ENCODE measurements at regions not wholly inside any gene's neighbourhood (a gene's known extent, or its start where the extent isn't known, plus 50 kb on each side); places are given as distances from the start of the nearest gene placed in this dataset.
"Not testable (repeated sequence)": the region's sequence is repeated elsewhere in the genome, so short reads cannot be mapped to it uniquely, and the experiment has no call there.

- no peak for DNase-seq
Measured at GRCh38 chr18:24561369-24561965, 101.0 kb downstream of the HRH4 start.

GRCh38 chr18:24567199-24567598 is 106.8 kb downstream of the HRH4 start:
- DNase-seq, result no peak

- no peak for DNase-seq
Measured at GRCh38 chr18:24570716-24571115, 110.3 kb downstream of the HRH4 start.

GRCh38 chr18:24582771-24583170 is 122.3 kb downstream of the HRH4 start:
- no peak for DNase-seq

GRCh38 chr18:24584205-24584604 is 123.8 kb downstream of the HRH4 start:
- DNase-seq, result no peak

- DNase-seq, result no peak
Measured at GRCh38 chr18:24584813-24585212, 124.4 kb downstream of the HRH4 start.

- DNase-seq, result no peak
Measured at GRCh38 chr18:24585996-24586566, 125.6 kb downstream of the HRH4 start.

- no peak for DNase-seq
Measured at GRCh38 chr18:24586662-24587360, 126.4 kb downstream of the HRH4 start.

GRCh38 chr18:24588440-24588839 is 128.0 kb downstream of the HRH4 start:
- no peak for DNase-seq

- DNase-seq, result no peak
Measured at GRCh38 chr18:24590946-24591345, 130.5 kb downstream of the HRH4 start.

GRCh38 chr18:24593401-24593800 is 133.0 kb downstream of the HRH4 start:
- DNase-seq, result no peak

- DNase-seq, result no peak
Measured at GRCh38 chr18:24593886-24594285, 133.4 kb downstream of the HRH4 start.

- DNase-seq, result no peak
Measured at GRCh38 chr18:24595561-24596031, 135.2 kb downstream of the HRH4 start.

GRCh38 chr18:24600076-24600654 is 139.7 kb downstream of the HRH4 start:
- no peak for DNase-seq

- no peak for DNase-seq
Measured at GRCh38 chr18:24601585-24601984, 141.1 kb downstream of the HRH4 start.

GRCh38 chr18:24602201-24602600 is 141.8 kb downstream of the HRH4 start:
- DNase-seq, result no peak

- DNase-seq, result no peak
Measured at GRCh38 chr18:24603151-24603550, 142.7 kb downstream of the HRH4 start.

- no peak for DNase-seq
Measured at GRCh38 chr18:24605444-24605843, 145.0 kb downstream of the HRH4 start.

- no peak for DNase-seq
Measured at GRCh38 chr18:24609254-24609653, 148.8 kb downstream of the HRH4 start.

- DNase-seq, result no peak
Measured at GRCh38 chr18:24611075-24611474, 150.6 kb downstream of the HRH4 start.

- no peak for DNase-seq
Measured at GRCh38 chr18:24613896-24614640, 153.6 kb downstream of the HRH4 start.

GRCh38 chr18:24616653-24617052 is 156.2 kb downstream of the HRH4 start:
- no peak for DNase-seq

GRCh38 chr18:24624421-24624820 is 164.0 kb downstream of the HRH4 start:
- not testable (repeated sequence) for DNase-seq
